Glutamatergic neuron (in vitro differentiated cells): ENCODE measurements at regions not wholly inside any gene's neighbourhood (a gene's known extent, or its start where the extent isn't known, plus 50 kb on each side); places are given as distances from the start of the nearest gene placed in this dataset.
"Not testable (repeated sequence)": the region's sequence is repeated elsewhere in the genome, so short reads cannot be mapped to it uniquely, and the experiment has no call there.

Source experiments
- DNase-seq: peaks from one replicate; pipeline ENCODE4 v3.0.0; 2022
- H3K27ac Mint-ChIP-seq: one replicate; pipeline ENCODE4 v1.8.0; 2020; ENCODE audit warnings: mild to moderate bottlenecking, mixed read lengths, inconsistent platforms; ENCODE audit not compliant: unreplicated experiment
- H3K27me3 Mint-ChIP-seq: one replicate; pipeline ENCODE4 v1.8.0; 2020; ENCODE audit warnings: mild to moderate bottlenecking, moderate library complexity, mixed read lengths, inconsistent platforms; ENCODE audit not compliant: unreplicated experiment
- H3K36me3 Mint-ChIP-seq: one replicate; pipeline ENCODE4 v1.8.0; 2020; ENCODE audit warnings: mild to moderate bottlenecking, mixed read lengths, inconsistent platforms; ENCODE audit not compliant: unreplicated experiment
- H3K4me1 Mint-ChIP-seq: one replicate; pipeline ENCODE4 v1.8.0; 2020; ENCODE audit warnings: mild to moderate bottlenecking, low read depth, mixed read lengths, inconsistent platforms; ENCODE audit not compliant: unreplicated experiment
- H3K4me3 Mint-ChIP-seq: one replicate; pipeline ENCODE4 v1.8.0; 2020; ENCODE audit warnings: mild to moderate bottlenecking, mixed read lengths, inconsistent platforms; ENCODE audit not compliant: unreplicated experiment
- H3K9me3 Mint-ChIP-seq: one replicate; pipeline ENCODE4 v1.8.0; 2020; ENCODE audit warnings: mild to moderate bottlenecking, moderate library complexity, mixed read lengths, inconsistent platforms; ENCODE audit not compliant: unreplicated experiment
- TF ChIP-seq, protein P1 (sequence below): fragments of 200-600 bp; sonication (generic); IDR thresholded peaks from one replicate; pipeline ENCODE4 v1.5.0; 2021; ENCODE audit not compliant: partially characterized antibody, unreplicated experiment

- TF ChIP-seq, protein P1, sequence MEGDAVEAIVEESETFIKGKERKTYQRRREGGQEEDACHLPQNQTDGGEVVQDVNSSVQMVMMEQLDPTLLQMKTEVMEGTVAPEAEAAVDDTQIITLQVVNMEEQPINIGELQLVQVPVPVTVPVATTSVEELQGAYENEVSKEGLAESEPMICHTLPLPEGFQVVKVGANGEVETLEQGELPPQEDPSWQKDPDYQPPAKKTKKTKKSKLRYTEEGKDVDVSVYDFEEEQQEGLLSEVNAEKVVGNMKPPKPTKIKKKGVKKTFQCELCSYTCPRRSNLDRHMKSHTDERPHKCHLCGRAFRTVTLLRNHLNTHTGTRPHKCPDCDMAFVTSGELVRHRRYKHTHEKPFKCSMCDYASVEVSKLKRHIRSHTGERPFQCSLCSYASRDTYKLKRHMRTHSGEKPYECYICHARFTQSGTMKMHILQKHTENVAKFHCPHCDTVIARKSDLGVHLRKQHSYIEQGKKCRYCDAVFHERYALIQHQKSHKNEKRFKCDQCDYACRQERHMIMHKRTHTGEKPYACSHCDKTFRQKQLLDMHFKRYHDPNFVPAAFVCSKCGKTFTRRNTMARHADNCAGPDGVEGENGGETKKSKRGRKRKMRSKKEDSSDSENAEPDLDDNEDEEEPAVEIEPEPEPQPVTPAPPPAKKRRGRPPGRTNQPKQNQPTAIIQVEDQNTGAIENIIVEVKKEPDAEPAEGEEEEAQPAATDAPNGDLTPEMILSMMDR: no peak
- Mint-ChIP-seq H3K4me1 (peaks cover 3% of the 10 kb centered on the region), H3K27ac (no peak overlapping the region), H3K4me3 (no peak overlapping the region), H3K9me3 (no peaks in the 10 kb centered on the region), H3K27me3 (no peaks in the 10 kb centered on the region), H3K36me3 (no peaks in the 10 kb centered on the region)
- no peak for DNase-seq
Observed at GRCh38 chr4:64821219-64821976, 412.1 kb upstream of the TECRL start.

- Mint-ChIP-seq H3K9me3 (no peaks in the 10 kb centered on the region), H3K4me3 (no peak overlapping the region), H3K4me1 (peaks cover 1% of the 10 kb centered on the region), H3K36me3 (no peaks in the 10 kb centered on the region), H3K27me3 (no peaks in the 10 kb centered on the region), H3K27ac (no peak overlapping the region)
- DNase-seq: no peak
- TF ChIP-seq, protein P1: no peak
Observed at GRCh38 chr4:64814616-64815015, 405.4 kb upstream of the TECRL start.

DNA sequence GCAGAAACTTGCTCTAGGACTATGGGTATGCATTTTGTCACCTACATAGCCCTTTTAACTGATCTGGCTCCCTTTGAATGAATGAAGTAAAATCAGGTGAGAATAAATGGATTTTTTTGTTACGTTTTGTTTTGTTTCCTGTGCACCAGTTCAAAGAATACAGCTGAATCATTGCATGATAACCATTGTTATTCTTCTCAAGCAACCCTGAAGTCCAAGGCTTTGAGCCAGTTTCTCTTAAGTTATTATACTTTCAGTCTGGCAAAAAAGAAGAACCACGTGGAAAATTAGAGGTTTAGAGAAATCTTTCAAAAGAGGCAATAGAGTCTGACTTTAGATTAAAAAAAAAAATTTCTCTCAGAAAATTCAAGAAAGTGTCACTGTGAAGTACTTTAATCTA is 398.6 kb upstream of the TECRL start:
- no peaks in the 10 kb centered on the region for H3K4me1 Mint-ChIP-seq
- H3K4me3 Mint-ChIP-seq: no peak overlapping the region
- H3K27me3 Mint-ChIP-seq: peaks cover 2% of the 10 kb centered on the region
- DNase-seq: no peak
- H3K9me3 Mint-ChIP-seq: peaks cover 1% of the 10 kb centered on the region
- peaks cover 4% of the 10 kb centered on the region for H3K36me3 Mint-ChIP-seq
- TF ChIP-seq, protein P1: no peak
- no peak overlapping the region for H3K27ac Mint-ChIP-seq

- Mint-ChIP-seq H3K4me3 (no peak overlapping the region), H3K4me1 (peaks cover 8% of the 10 kb centered on the region), H3K9me3 (peaks cover 6% of the 10 kb centered on the region), H3K27ac (no peak overlapping the region), H3K36me3 (peaks cover 3% of the 10 kb centered on the region), H3K27me3 (peaks cover 2% of the 10 kb centered on the region)
- TF ChIP-seq, protein P1: no peak
- DNase-seq: no peak
Observed at GRCh38 chr4:64799751-64800150, 390.5 kb upstream of the TECRL start.

DNA sequence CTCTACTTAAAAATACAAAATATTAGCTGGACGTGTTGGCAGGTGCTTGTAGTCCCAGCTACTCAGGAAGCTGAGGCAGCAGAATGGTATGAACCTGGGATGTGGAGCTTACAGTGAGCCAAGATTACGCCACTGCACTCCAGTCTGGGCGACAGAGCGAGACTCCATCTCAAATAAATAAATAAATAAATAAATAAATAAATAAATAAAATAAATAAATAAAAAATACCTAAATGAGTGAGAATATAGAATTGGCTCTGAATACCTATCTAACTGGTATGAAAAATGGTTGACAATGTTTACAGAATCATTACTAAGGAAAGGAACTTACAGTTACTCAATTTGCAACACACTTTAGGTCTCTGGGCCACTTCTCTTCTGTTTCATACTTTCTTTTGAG is 389.6 kb upstream of the TECRL start:
- not testable (repeated sequence) for H3K27ac Mint-ChIP-seq, H3K4me1 Mint-ChIP-seq, H3K27me3 Mint-ChIP-seq, H3K9me3 Mint-ChIP-seq, H3K4me3 Mint-ChIP-seq, DNase-seq, H3K36me3 Mint-ChIP-seq
